GM10248 (cell line): ENCODE measurements at regions not wholly inside any gene's neighbourhood (a gene's known extent, or its start where the extent isn't known, plus 50 kb on each side); places are given as distances from the start of the nearest gene placed in this dataset.

Source experiments
- CTCF ChIA-PET: fragments of 300-600 bp; sonication (Branson Sonifier 250); formaldehyde crosslinking; extraction: SDS; loops from one replicate; lab custom pipeline; 2021; ENCODE audit warnings: antibody characterized with exemption; lab: Yijun Ruan, JAX
- POLR2A ChIA-PET: fragments of 350-650 bp; sonication (Branson Sonifier 250); formaldehyde crosslinking; extraction: SDS; loops from one replicate; lab custom pipeline; 2020; ENCODE audit warnings: antibody characterized with exemption; lab: Yijun Ruan, JAX
- DNase-seq: peaks from one replicate; pipeline ENCODE4 v3.0.0; 2012; ENCODE audit errors: extremely low spot score
- CTCF ChIP-seq: IDR thresholded peaks from 2 replicates; pipeline ENCODE4 v1.5.1; 2012; ENCODE audit warnings: mild to moderate bottlenecking, low read depth; ENCODE audit errors: extremely low read depth, missing control alignments, control extremely low read depth

GRCh38 chr12:126454581-126454980 is 1389.3 kb downstream of the AACS start:
- ChIA-PET CTCF (no interaction called here), POLR2A (no interaction called here)
- DNase-seq = no peak
- TF ChIP-seq CTCF = no peak

- no peak for TF ChIP-seq CTCF
- DNase-seq = no peak
- ChIA-PET CTCF (no interaction called here), POLR2A (no interaction called here)
Observed at GRCh38 chr12:126457776-126458175, 1392.5 kb downstream of the AACS start.

- TF ChIP-seq CTCF = no peak
- no peak for DNase-seq
- ChIA-PET CTCF (no interaction called here), POLR2A (no interaction called here)
Observed at GRCh38 chr12:126464153-126464552, 1398.9 kb downstream of the AACS start.

- no peak for DNase-seq
- CTCF ChIA-PET = no interaction called here
- POLR2A ChIA-PET = no interaction called here
- no peak for TF ChIP-seq CTCF
Observed at GRCh38 chr12:126469211-126469610, 1404.0 kb downstream of the AACS start.

- no peak for DNase-seq
Observed at GRCh38 chr12:126474703-126475102, 1409.5 kb downstream of the AACS start.

GRCh38 chr12:126480451-126480850 is 1415.2 kb downstream of the AACS start:
- POLR2A ChIA-PET = no interaction called here

More at GRCh38 chr12:126474703-126475102, 1409.5 kb downstream of the AACS start:
- ChIA-PET POLR2A (no interaction called here), CTCF (no interaction called here)
- TF ChIP-seq CTCF = no peak

More at GRCh38 chr12:126480451-126480850, 1415.2 kb downstream of the AACS start:
- TF ChIP-seq CTCF = no peak
- CTCF ChIA-PET = no interaction called here
- no peak for DNase-seq
